WTC11 (cell line): ENCODE measurements at regions not wholly inside any gene's neighbourhood (a gene's known extent, or its start where the extent isn't known, plus 50 kb on each side); places are given as distances from the start of the nearest gene placed in this dataset.

Source experiments
- ATAC-seq: fragments of 200-7000 bp; cut with Tn5 transposase; 2 replicates; pipeline ENCODE4 v1.10.0; 2021; ENCODE audit warnings: mild to moderate bottlenecking, moderate library complexity
- CTCF ChIA-PET: fragments of 300-600 bp; sonication (Branson Sonifier 250); formaldehyde crosslinking; loops from one replicate; lab custom pipeline; 2021; ENCODE audit warnings: antibody characterized with exemption; lab: Charles Lee
- POLR2A ChIA-PET: fragments of 350-600 bp; sonication (Branson Sonifier 250); formaldehyde crosslinking; loops from one replicate; lab custom pipeline; 2021; ENCODE audit warnings: antibody characterized with exemption; lab: Charles Lee
- DNase-seq: peaks from one replicate; pipeline ENCODE4 v3.0.0; 2021; ENCODE audit warnings: low spot score
- H3K27ac Mint-ChIP-seq: 2 replicates; pipeline ENCODE4 v1.8.0; 2021; ENCODE audit warnings: mixed read lengths
- H3K27me3 Mint-ChIP-seq: 2 replicates; pipeline ENCODE4 v1.8.0; 2021; ENCODE audit warnings: low read depth, mild to moderate bottlenecking, moderate library complexity, mixed read lengths
- H3K36me3 Mint-ChIP-seq: 2 replicates; pipeline ENCODE4 v1.8.0; 2021; ENCODE audit warnings: mixed read lengths
- H3K4me1 Mint-ChIP-seq: 2 replicates; pipeline ENCODE4 v1.8.0; 2022; ENCODE audit warnings: mixed read lengths
- H3K4me3 Mint-ChIP-seq: 2 replicates; pipeline ENCODE4 v1.8.0; 2021; ENCODE audit warnings: mild to moderate bottlenecking, moderate library complexity, mixed read lengths
- H3K9me3 Mint-ChIP-seq: 2 replicates; pipeline ENCODE4 v1.8.0; 2021; ENCODE audit warnings: mixed read lengths
- CREB1 ChIP-seq: sonication (generic); formaldehyde crosslinking; IDR thresholded peaks from 2 replicates; pipeline ENCODE4 v1.8.0; 2023; ENCODE audit warnings: mild to moderate bottlenecking, missing genetic modification reagents
- CREM ChIP-seq: sonication (generic); formaldehyde crosslinking; IDR thresholded peaks from 2 replicates; pipeline ENCODE4 v1.8.1; 2022; ENCODE audit warnings: mild to moderate bottlenecking, missing genetic modification reagents, moderate library complexity
- ELF4 ChIP-seq: sonication (generic); formaldehyde crosslinking; IDR thresholded peaks from 2 replicates; pipeline ENCODE4 v1.8.1; 2022; ENCODE audit warnings: low read depth, mild to moderate bottlenecking, moderate library complexity, missing genetic modification reagents
- GABPB1 ChIP-seq: sonication (generic); formaldehyde crosslinking; IDR thresholded peaks from 2 replicates; pipeline ENCODE4 v1.8.1; 2023; ENCODE audit warnings: mild to moderate bottlenecking, missing genetic modification reagents
- GTF2I ChIP-seq: fragments of 250-450 bp; sonication (Bioruptor Pico); conservative IDR thresholded peaks from 2 replicates; pipeline ENCODE4 v1.4.0; 2021; ENCODE audit warnings: mild to moderate bottlenecking
- HMGA2 ChIP-seq: fragments of 250-450 bp; sonication (Bioruptor Pico); IDR thresholded peaks from 2 replicates; pipeline ENCODE4 v1.4.0; 2021; ENCODE audit warnings: mild to moderate bottlenecking, moderate library complexity
- IRF2 ChIP-seq: sonication (generic); formaldehyde crosslinking; IDR thresholded peaks from 2 replicates; pipeline ENCODE4 v1.8.0; 2022; ENCODE audit warnings: low read depth, missing genetic modification reagents, borderline replicate concordance
- JAZF1 ChIP-seq: fragments of 250-450 bp; sonication (Bioruptor Pico); IDR thresholded peaks from 2 replicates; pipeline ENCODE4 v1.9.0; 2021; ENCODE audit warnings: moderate library complexity, mild to moderate bottlenecking, inconsistent platforms
- KAT7 ChIP-seq: sonication (generic); formaldehyde crosslinking; IDR thresholded peaks from 2 replicates; pipeline ENCODE4 v1.8.1; 2023; ENCODE audit warnings: missing genetic modification reagents, mild to moderate bottlenecking, borderline replicate concordance
- NR2C2 ChIP-seq: sonication (generic); formaldehyde crosslinking; IDR thresholded peaks from 2 replicates; pipeline ENCODE4 v1.8.0; 2022; ENCODE audit warnings: mild to moderate bottlenecking, missing genetic modification reagents
- OVOL2 ChIP-seq: fragments of 250-450 bp; sonication (Bioruptor Pico); IDR thresholded peaks from 2 replicates; pipeline ENCODE4 v1.9.0; 2021; ENCODE audit warnings: mild to moderate bottlenecking, borderline replicate concordance
- RORB ChIP-seq: fragments of 250-450 bp; sonication (Bioruptor Pico); IDR thresholded peaks from 2 replicates; pipeline ENCODE4 v1.9.0; 2021; ENCODE audit warnings: mild to moderate bottlenecking
- SP1 ChIP-seq: sonication (generic); formaldehyde crosslinking; conservative IDR thresholded peaks from 2 replicates; pipeline ENCODE4 v1.8.1; 2022; ENCODE audit warnings: missing genetic modification reagents
- TCF7 ChIP-seq: sonication (generic); formaldehyde crosslinking; IDR thresholded peaks from 2 replicates; pipeline ENCODE4 v1.8.0; 2022; ENCODE audit warnings: mild to moderate bottlenecking, low read depth, missing genetic modification reagents, moderate library complexity
- ZBTB21 ChIP-seq: sonication (generic); formaldehyde crosslinking; IDR thresholded peaks from 2 replicates; pipeline ENCODE4 v1.8.1; 2023; ENCODE audit warnings: mild to moderate bottlenecking, missing genetic modification reagents, borderline replicate concordance
- ZNF138 ChIP-seq: sonication (generic); formaldehyde crosslinking; conservative IDR thresholded peaks from 2 replicates; pipeline ENCODE4 v1.8.1; 2022; ENCODE audit warnings: mild to moderate bottlenecking, moderate library complexity, missing genetic modification reagents
- ZNF416 ChIP-seq: fragments of 250-450 bp; sonication (Bioruptor Pico); IDR thresholded peaks from 2 replicates; pipeline ENCODE4 v1.9.0; 2021; ENCODE audit warnings: mild to moderate bottlenecking, inconsistent platforms
- ZNF423 ChIP-seq: fragments of 250-450 bp; sonication (Bioruptor Pico); IDR thresholded peaks from 2 replicates; pipeline ENCODE4 v2.1.2; 2022; ENCODE audit warnings: mild to moderate bottlenecking, moderate library complexity
- TF ChIP-seq, protein P1 (sequence below): sonication (generic); formaldehyde crosslinking; IDR thresholded peaks from 2 replicates; pipeline ENCODE4 v1.8.1; 2022; ENCODE audit warnings: low read depth, mild to moderate bottlenecking, moderate library complexity, missing genetic modification reagents, borderline replicate concordance
- TF ChIP-seq, protein P2 (sequence below): fragments of 250-450 bp; sonication (Bioruptor Pico); IDR thresholded peaks from 2 replicates; pipeline ENCODE4 v1.9.0; 2021; ENCODE audit warnings: mild to moderate bottlenecking
- TF ChIP-seq, protein P3 (sequence below): sonication (generic); formaldehyde crosslinking; IDR thresholded peaks from 2 replicates; pipeline ENCODE4 v1.8.1; 2023; ENCODE audit warnings: mild to moderate bottlenecking, missing genetic modification reagents, moderate library complexity
- TF ChIP-seq, protein P4 (sequence below): sonication (generic); formaldehyde crosslinking; IDR thresholded peaks from 2 replicates; pipeline ENCODE4 v1.8.0; 2022; ENCODE audit warnings: mild to moderate bottlenecking, missing genetic modification reagents
- TF ChIP-seq, protein P5 (sequence below): sonication (generic); formaldehyde crosslinking; IDR thresholded peaks from 2 replicates; pipeline ENCODE4 v1.8.0; 2022; ENCODE audit warnings: mild to moderate bottlenecking, missing genetic modification reagents
- TF ChIP-seq, protein P6 (sequence below): sonication (generic); formaldehyde crosslinking; conservative IDR thresholded peaks from 2 replicates; pipeline ENCODE4 v1.8.1; 2022; ENCODE audit warnings: mild to moderate bottlenecking, missing genetic modification reagents
- TF ChIP-seq, protein P7 (sequence below): sonication (generic); formaldehyde crosslinking; IDR thresholded peaks from 2 replicates; pipeline ENCODE4 v1.8.1; 2022; ENCODE audit warnings: missing genetic modification reagents, borderline replicate concordance
- TF ChIP-seq, protein P8 (sequence below): sonication (generic); formaldehyde crosslinking; IDR thresholded peaks from 2 replicates; pipeline ENCODE4 v1.8.1; 2023; ENCODE audit warnings: mild to moderate bottlenecking, missing genetic modification reagents

DNA sequence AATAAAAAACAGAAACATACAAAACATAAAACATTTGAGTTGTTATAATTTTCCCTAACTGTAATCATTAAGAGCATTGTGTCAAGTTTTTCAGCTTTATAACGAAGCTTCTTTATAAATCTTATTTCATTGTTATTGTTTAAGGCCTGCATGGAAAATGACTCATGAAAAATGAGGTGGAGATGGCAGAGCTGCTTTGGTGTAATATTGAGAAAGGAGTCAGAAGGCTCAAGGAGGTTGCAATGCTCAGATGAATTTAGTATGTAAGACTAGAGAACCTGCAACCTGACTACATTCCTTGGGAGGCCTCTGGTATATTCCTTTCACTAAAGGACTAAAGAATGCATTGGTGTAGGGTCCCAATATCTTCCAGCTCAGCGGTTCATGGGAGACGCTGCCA, 61.5 kb downstream of the TMEM30B start:
- Mint-ChIP-seq H3K4me3 (no peak overlapping the region), H3K4me1 (peaks cover 53% of the 10 kb centered on the region), H3K27me3 (no peaks in the 10 kb centered on the region), H3K36me3 (no peaks in the 10 kb centered on the region), H3K27ac (no peak overlapping the region), H3K9me3 (no peaks in the 10 kb centered on the region)
- ATAC-seq, result no peak
- POLR2A ChIA-PET, result no interaction called here
- DNase-seq, result no peak
- CTCF ChIA-PET, result interaction anchor here (0.9 kb wide), 1 partner anchor 582 kb away, joined by 3 read pairs; no protein-coding TSS in a partner anchor
- TF ChIP-seq KAT7 (CRISPR knock-in tag) (no peak), RORB (CRISPR knock-in tag) (no peak), HMGA2 (CRISPR knock-in tag) (no peak), ZNF416 (no peak), ZNF423 (CRISPR knock-in tag) (no peak)
- TF ChIP-seq, protein P1, sequence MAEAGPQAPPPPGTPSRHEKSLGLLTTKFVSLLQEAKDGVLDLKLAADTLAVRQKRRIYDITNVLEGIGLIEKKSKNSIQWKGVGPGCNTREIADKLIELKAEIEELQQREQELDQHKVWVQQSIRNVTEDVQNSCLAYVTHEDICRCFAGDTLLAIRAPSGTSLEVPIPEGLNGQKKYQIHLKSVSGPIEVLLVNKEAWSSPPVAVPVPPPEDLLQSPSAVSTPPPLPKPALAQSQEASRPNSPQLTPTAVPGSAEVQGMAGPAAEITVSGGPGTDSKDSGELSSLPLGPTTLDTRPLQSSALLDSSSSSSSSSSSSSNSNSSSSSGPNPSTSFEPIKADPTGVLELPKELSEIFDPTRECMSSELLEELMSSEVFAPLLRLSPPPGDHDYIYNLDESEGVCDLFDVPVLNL (CRISPR knock-in tag), result no peak

DNA sequence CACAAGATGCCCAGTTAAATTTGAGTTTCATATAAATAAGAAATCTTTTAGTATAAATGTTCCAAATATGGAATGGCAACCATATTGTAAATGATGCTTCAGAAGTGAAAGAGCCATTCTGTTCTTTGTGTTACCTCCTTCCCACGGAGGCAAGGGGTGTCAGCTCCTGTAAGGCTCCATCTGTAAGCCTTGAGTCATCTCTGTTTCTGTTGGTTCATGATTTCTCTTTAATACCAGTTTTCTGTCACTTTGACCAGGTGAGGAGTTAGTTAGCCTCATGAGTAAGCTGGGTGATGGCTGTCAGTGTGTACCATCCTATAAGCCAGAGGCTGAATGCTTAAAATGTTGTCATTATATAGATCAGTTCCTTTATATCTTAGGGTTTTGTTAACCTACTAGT, 61.9 kb downstream of the TMEM30B start:
- Mint-ChIP-seq H3K4me3 (no peak overlapping the region), H3K27ac (no peak overlapping the region)
- POLR2A ChIA-PET, result no interaction called here
- DNase-seq, result no peak
- TF ChIP-seq, protein P2, sequence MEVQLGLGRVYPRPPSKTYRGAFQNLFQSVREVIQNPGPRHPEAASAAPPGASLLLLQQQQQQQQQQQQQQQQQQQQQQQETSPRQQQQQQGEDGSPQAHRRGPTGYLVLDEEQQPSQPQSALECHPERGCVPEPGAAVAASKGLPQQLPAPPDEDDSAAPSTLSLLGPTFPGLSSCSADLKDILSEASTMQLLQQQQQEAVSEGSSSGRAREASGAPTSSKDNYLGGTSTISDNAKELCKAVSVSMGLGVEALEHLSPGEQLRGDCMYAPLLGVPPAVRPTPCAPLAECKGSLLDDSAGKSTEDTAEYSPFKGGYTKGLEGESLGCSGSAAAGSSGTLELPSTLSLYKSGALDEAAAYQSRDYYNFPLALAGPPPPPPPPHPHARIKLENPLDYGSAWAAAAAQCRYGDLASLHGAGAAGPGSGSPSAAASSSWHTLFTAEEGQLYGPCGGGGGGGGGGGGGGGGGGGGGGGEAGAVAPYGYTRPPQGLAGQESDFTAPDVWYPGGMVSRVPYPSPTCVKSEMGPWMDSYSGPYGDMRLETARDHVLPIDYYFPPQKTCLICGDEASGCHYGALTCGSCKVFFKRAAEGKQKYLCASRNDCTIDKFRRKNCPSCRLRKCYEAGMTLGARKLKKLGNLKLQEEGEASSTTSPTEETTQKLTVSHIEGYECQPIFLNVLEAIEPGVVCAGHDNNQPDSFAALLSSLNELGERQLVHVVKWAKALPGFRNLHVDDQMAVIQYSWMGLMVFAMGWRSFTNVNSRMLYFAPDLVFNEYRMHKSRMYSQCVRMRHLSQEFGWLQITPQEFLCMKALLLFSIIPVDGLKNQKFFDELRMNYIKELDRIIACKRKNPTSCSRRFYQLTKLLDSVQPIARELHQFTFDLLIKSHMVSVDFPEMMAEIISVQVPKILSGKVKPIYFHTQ (CRISPR knock-in tag), result no peak
- TF ChIP-seq, protein P3, sequence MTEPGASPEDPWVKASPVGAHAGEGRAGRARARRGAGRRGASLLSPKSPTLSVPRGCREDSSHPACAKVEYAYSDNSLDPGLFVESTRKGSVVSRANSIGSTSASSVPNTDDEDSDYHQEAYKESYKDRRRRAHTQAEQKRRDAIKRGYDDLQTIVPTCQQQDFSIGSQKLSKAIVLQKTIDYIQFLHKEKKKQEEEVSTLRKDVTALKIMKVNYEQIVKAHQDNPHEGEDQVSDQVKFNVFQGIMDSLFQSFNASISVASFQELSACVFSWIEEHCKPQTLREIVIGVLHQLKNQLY (CRISPR knock-in tag), result no peak
- TF ChIP-seq SP1 (CRISPR knock-in tag), result no peak
- TF ChIP-seq, protein P4, sequence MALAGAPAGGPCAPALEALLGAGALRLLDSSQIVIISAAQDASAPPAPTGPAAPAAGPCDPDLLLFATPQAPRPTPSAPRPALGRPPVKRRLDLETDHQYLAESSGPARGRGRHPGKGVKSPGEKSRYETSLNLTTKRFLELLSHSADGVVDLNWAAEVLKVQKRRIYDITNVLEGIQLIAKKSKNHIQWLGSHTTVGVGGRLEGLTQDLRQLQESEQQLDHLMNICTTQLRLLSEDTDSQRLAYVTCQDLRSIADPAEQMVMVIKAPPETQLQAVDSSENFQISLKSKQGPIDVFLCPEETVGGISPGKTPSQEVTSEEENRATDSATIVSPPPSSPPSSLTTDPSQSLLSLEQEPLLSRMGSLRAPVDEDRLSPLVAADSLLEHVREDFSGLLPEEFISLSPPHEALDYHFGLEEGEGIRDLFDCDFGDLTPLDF (CRISPR knock-in tag), result no peak
- no peak for TF ChIP-seq ELF4 (CRISPR knock-in tag)
- no peak for TF ChIP-seq ZBTB21
- TF ChIP-seq, protein P5, sequence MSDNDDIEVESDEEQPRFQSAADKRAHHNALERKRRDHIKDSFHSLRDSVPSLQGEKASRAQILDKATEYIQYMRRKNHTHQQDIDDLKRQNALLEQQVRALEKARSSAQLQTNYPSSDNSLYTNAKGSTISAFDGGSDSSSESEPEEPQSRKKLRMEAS (CRISPR knock-in tag), result no peak
- TF ChIP-seq ZNF138, result no peak
- no peak for TF ChIP-seq GTF2I (CRISPR knock-in tag)
- no peak for TF ChIP-seq CREB1
- TF ChIP-seq, protein P6, sequence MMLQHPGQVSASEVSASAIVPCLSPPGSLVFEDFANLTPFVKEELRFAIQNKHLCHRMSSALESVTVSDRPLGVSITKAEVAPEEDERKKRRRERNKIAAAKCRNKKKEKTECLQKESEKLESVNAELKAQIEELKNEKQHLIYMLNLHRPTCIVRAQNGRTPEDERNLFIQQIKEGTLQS (CRISPR knock-in tag), result no peak
- TF ChIP-seq TCF7 (CRISPR knock-in tag), result no peak
- TF ChIP-seq, protein P7, sequence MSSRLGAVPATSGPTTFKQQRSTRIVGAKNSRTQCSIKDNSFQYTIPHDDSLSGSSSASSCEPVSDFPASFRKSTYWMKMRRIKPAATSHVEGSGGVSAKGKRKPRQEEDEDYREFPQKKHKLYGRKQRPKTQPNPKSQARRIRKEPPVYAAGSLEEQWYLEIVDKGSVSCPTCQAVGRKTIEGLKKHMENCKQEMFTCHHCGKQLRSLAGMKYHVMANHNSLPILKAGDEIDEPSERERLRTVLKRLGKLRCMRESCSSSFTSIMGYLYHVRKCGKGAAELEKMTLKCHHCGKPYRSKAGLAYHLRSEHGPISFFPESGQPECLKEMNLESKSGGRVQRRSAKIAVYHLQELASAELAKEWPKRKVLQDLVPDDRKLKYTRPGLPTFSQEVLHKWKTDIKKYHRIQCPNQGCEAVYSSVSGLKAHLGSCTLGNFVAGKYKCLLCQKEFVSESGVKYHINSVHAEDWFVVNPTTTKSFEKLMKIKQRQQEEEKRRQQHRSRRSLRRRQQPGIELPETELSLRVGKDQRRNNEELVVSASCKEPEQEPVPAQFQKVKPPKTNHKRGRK (CRISPR knock-in tag), result no peak
- TF ChIP-seq, protein P8, sequence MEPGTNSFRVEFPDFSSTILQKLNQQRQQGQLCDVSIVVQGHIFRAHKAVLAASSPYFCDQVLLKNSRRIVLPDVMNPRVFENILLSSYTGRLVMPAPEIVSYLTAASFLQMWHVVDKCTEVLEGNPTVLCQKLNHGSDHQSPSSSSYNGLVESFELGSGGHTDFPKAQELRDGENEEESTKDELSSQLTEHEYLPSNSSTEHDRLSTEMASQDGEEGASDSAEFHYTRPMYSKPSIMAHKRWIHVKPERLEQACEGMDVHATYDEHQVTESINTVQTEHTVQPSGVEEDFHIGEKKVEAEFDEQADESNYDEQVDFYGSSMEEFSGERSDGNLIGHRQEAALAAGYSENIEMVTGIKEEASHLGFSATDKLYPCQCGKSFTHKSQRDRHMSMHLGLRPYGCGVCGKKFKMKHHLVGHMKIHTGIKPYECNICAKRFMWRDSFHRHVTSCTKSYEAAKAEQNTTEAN (CRISPR knock-in tag), result no peak
- no peak for TF ChIP-seq JAZF1 (CRISPR knock-in tag)
- TF ChIP-seq OVOL2 (CRISPR knock-in tag), result no peak
- TF ChIP-seq IRF2 (CRISPR knock-in tag), result no peak
- no peak for TF ChIP-seq GABPB1 (CRISPR knock-in tag)
- no peak for TF ChIP-seq CREM (CRISPR knock-in tag)
- no peak for TF ChIP-seq NR2C2 (CRISPR knock-in tag)
- TF ChIP-seq, all 79 proteins: peak for 0
- Mint-ChIP-seq H3K4me1 (peaks cover 53% of the 10 kb centered on the region), H3K27me3 (no peaks in the 10 kb centered on the region), H3K36me3 (no peaks in the 10 kb centered on the region), H3K9me3 (no peaks in the 10 kb centered on the region)
- CTCF ChIA-PET, result interaction anchor here (0.9 kb wide), 1 partner anchor 581 kb away, joined by 3 read pairs; no protein-coding TSS in a partner anchor
- ATAC-seq, result no peak
